GM18861 (cell line): ENCODE measurements at regions not wholly inside any gene's neighbourhood (a gene's known extent, or its start where the extent isn't known, plus 50 kb on each side); places are given as distances from the start of the nearest gene placed in this dataset.

Source experiments
- ATAC-seq: cut with Tn5 transposase; IDR thresholded peaks from one replicate; pipeline ENCODE4 v1.9.1; 2021; ENCODE audit not compliant: unreplicated experiment

- no peak for ATAC-seq
Observed at GRCh38 chr12:41893491-41893890, 251.2 kb downstream of the GXYLT1 start.

DNA sequence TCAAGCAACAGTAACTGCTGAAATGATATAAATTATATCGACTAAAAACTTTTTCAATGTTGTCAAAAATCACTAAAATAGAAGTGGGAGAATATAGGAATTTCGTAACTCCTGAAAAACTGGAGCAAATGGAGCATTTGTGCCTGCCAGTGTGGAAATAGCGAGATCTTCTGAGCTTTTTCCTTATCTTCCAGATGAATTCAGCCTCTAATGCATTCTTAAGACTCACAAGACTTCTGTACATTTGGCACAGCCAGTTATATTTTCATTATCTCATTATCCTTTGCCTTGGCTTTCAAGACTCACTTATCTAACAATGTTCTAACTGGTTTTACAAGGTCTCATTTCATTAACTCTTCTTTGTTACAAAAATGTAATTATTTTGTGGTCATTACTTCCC is 252.4 kb downstream of the GXYLT1 start:
- no peak for ATAC-seq

DNA sequence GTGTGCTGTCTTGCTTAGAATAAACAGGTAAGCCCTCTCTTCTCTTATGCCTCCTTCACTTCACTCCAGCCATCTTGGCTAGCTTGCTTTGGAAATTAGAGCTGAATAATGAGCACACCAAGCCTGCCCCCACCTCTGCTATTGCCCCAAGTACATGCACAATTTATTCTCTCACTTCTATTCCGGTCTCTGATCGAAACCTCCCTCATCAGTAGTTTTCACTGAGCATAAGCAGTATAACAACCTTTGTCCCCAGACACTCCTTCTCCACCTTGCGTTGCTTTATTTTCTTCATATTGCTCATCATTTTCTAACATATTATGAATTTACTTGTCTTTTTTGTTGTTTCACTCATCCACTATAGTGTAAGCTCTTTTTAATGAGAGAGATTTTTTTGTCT is 253.4 kb downstream of the GXYLT1 start:
- no peak for ATAC-seq

GRCh38 chr12:41888285-41888684 is 256.4 kb downstream of the GXYLT1 start:
- no peak for ATAC-seq

DNA sequence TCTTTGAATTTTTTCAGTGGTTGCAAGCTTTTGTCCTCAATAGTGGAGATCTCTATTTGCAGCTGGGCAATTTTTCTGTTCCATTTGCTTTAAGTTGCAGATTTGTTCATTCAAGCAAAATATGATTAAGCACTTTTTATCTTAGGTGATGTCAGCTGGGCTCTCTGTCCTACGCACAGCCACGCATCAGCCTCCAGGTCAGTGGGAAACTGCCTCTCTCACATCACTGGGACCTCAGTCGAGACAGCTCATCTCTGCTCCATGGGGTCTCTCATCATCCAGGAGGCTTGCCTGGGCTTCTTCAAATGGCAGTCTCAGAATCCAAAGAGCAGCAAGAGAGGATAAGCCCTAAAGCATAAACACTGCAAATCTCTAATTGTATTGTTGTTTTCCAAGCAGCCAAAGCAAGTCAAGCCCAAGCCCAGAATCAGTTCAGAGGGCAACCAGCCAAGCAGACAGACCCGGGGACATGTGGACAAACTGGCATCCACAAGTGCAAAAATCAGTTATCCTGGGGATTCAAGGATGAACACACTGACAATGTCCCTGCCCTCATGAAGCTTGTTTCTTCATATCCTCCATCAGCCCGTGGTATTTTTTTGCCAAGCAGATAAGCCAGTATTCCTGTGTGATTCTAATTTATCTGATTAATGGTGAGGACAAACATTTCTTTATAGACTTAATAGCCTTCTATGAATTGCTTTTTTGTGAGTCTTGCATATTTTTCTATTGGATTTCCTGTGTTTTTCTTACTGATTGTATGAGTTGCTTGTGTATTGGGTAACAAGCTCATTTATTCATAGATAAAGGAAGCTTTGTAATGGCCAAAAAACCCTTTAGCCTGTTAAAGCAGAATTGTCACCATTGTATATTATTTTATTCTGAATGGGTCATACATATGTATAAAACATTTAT is 262.5 kb downstream of the GXYLT1 start:
- no peak for ATAC-seq

DNA sequence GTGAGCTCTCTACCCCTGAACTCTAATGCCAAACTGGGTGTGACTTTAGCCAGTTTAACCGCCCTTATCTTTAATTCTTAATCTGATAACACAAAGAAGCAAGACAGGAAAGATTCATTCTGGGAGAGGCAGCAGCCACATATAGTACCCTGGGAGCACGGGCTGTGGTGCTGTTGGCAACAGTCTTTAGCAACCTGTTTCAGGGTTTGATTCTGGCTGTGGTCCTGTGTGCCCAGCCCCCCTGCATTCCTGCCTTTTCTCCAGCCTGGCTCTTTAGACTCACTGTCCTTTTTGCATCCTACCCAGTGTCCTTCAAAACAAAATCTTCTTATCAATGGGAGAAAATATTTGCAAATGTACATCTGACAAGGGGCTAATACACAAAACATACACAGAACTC is 275.2 kb downstream of the GXYLT1 start:
- no peak for ATAC-seq

DNA sequence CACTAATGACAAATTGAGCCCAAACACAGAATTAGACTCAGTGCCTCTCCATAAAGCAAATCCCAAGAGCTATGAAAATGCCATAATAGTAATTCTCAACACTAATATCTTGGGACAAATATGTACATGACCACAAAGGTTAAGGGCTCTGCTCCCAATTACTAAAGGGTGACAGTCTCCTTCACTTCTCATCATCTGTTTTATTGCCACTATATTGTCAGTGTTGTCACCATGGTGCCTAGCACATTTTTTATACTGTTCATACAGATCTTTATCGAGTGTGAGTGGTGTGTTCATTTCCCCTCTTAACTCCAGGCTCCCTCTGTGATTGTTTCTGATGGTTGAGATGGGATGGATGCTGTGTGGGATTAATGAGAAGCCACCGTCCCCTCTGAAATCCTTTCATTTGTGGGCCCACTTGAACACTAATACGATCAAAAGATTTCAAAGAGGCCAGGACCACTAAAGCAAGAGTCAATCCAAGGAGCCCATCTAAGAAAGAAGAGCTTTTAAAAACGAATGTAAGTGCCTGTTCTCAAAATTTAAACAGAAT is 277.7 kb downstream of the GXYLT1 start:
- ATAC-seq, result no peak

DNA sequence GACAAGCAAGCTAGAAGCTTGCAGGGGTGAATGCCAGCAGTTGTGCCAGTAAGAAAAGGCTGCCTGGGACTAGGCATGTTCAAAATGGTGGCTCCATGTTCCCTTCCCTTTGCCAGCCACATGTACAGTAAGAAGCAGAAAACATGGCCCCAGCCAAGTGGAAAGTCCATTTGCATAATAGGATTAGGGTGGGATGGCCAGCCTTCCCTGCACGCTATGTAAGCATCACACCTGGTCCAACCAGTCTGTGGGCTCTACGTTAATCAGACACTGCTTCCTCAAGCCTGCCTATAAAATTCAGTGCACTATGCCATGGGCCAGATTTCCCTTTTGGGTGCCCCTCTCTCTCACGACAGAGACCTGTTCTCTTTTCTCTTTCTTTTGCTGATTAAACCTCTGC is 288.4 kb downstream of the GXYLT1 start:
- no peak for ATAC-seq

DNA sequence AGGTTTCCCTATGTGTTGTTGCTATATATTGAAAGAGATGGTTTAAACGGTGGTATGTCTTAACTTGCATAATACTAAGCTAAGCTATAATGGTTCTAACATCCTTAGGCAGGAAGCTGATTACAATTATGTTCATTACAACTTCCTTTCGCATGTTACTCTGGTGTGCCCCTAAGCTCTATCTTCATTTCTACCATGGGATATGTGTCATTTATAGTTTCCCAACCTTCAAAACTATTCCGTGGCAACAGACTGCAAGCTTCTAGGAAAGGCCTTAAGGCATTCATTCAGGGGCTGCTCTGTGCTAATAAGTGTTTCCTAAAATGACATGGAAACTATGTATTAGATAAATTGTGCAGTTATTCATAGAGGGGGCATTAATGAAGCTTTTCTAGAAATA is 294.6 kb downstream of the GXYLT1 start:
- ATAC-seq, result no peak

GRCh38 chr12:41846718-41847117 is 298.0 kb downstream of the GXYLT1 start:
- no peak for ATAC-seq

DNA sequence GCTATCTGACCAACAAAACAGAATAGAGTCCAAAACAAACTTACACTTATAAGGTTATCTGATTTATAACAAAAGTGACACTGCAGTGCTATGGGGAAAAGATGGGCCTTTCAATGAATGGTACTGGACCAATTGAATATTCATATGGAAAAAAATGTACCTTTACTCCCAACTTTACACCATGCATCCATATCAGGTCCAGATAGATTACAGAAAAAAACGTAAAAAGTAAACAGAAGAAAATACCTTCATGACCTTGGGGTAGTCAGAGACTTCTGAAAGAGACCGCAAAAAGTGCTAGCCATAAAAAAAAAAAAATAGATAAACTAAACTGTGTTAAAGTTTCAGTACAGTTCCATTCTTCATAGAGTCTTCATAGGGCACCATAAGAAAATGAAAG is 308.3 kb downstream of the GXYLT1 start:
- ATAC-seq, result no peak

DNA sequence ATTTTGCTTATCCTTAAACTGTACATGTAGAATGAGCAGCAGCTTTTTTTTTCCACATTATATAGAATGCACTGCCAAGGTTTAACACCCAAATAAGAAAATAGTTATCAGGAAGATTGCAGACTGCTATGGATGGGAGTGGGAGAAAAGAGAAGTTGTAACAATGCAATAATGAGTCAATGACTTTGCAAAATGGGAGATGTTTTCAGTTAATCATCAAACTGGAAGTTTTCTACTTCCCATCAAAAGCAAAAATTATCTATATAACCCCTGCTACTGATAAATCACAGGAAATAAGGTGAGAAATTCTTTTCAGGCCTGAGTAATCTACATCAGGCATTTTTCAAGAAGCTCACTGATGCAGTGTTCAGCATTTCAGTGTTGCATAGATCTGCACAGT is 309.1 kb downstream of the GXYLT1 start:
- no peak for ATAC-seq

- no peak for ATAC-seq
Observed at GRCh38 chr12:41819948-41820347, 324.7 kb downstream of the GXYLT1 start.

- no peak for ATAC-seq
Observed at GRCh38 chr12:41804026-41804425, 340.6 kb downstream of the GXYLT1 start.

- ATAC-seq, result no peak
Observed at GRCh38 chr12:41802803-41803202, 341.9 kb downstream of the GXYLT1 start.

- no peak for ATAC-seq
Observed at GRCh38 chr12:41801261-41801660, 343.4 kb downstream of the GXYLT1 start.

DNA sequence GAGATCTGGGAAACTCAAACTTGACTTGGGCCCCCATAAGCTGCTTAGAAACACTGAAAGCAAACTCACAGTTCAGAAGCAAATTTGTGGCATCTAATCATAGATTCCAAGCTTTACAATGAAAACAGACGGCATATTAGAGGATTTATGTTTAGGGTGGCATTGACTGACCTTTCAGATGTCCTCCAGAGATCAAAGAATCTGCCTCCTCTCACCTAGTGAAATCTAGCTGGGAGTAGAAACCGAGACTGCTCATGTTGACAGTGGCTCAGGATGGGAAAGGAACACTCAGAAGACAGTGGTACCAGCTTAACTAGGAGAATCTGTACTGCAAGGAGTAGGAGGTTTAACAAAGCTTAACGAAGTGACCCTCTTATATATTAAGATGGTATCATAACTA is 345.0 kb downstream of the GXYLT1 start:
- ATAC-seq, result no peak

GRCh38 chr12:41795910-41796309 is 348.8 kb downstream of the GXYLT1 start:
- no peak for ATAC-seq

- no peak for ATAC-seq
Observed at GRCh38 chr12:41795051-41795600, 349.5 kb downstream of the GXYLT1 start.

GRCh38 chr12:41794336-41794735 is 350.3 kb downstream of the GXYLT1 start:
- ATAC-seq, result no peak

GRCh38 chr12:41784957-41785356 is 359.7 kb downstream of the GXYLT1 start:
- ATAC-seq, result no peak

GRCh38 chr12:41778934-41779333 is 365.7 kb downstream of the GXYLT1 start:
- ATAC-seq, result no peak
